22Rv1 (cell line): ENCODE measurements at regions not wholly inside any gene's neighbourhood (a gene's known extent, or its start where the extent isn't known, plus 50 kb on each side); places are given as distances from the start of the nearest gene placed in this dataset.

Source experiments
- ZFX ChIP-seq: fragments of 450-650 bp; IDR thresholded peaks from 2 replicates; pipeline ENCODE4 v1.6.1; 2017; ENCODE audit warnings: antibody characterized with exemption, borderline replicate concordance
- TF ChIP-seq, protein P1 (sequence below): fragments of 450-650 bp; IDR thresholded peaks from 2 replicates; pipeline ENCODE4 v1.5.1; 2017; ENCODE audit warnings: mild to moderate bottlenecking

DNA sequence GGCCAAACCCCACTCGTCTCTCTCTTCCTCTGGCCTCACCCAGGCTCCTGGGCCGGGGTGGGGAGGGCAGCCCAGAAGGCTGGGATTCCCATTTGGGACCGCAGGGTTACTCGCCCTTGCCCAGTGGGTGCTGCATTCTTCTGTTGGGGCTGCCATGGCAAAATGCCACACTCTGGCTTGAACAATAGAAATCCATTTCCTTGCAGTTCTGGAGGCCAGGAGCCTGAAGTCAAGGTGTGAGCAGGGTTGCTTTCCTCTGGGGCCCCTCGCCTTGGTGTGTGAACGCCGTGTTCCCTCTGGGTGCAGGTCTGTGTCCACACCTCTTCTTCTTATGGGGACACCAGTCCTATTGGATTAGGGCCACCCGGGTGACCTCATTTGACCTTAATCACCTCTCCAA, 105.8 kb upstream of the GSE1 start:
- TF ChIP-seq, protein P1, sequence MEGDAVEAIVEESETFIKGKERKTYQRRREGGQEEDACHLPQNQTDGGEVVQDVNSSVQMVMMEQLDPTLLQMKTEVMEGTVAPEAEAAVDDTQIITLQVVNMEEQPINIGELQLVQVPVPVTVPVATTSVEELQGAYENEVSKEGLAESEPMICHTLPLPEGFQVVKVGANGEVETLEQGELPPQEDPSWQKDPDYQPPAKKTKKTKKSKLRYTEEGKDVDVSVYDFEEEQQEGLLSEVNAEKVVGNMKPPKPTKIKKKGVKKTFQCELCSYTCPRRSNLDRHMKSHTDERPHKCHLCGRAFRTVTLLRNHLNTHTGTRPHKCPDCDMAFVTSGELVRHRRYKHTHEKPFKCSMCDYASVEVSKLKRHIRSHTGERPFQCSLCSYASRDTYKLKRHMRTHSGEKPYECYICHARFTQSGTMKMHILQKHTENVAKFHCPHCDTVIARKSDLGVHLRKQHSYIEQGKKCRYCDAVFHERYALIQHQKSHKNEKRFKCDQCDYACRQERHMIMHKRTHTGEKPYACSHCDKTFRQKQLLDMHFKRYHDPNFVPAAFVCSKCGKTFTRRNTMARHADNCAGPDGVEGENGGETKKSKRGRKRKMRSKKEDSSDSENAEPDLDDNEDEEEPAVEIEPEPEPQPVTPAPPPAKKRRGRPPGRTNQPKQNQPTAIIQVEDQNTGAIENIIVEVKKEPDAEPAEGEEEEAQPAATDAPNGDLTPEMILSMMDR, result no peak
- TF ChIP-seq ZFX, result no peak
